Endothelial cell (in vitro differentiated cells): ENCODE measurements at regions not wholly inside any gene's neighbourhood (a gene's known extent, or its start where the extent isn't known, plus 50 kb on each side); places are given as distances from the start of the nearest gene placed in this dataset.

Experiments used
- DNase-seq: peaks from one replicate; pipeline ENCODE4 v3.0.0; 2021; ENCODE audit warnings: low spot score
- H3K27ac Mint-ChIP-seq: one replicate; pipeline ENCODE4 v1.8.0; 2021; ENCODE audit warnings: mixed read lengths, inconsistent platforms; ENCODE audit not compliant: unreplicated experiment
- H3K27me3 Mint-ChIP-seq: one replicate; pipeline ENCODE4 v1.8.0; 2021; ENCODE audit warnings: mild to moderate bottlenecking, moderate library complexity, mixed read lengths, inconsistent platforms; ENCODE audit not compliant: unreplicated experiment
- H3K36me3 Mint-ChIP-seq: one replicate; pipeline ENCODE4 v1.8.0; 2021; ENCODE audit warnings: mild to moderate bottlenecking, low read depth, mixed read lengths, inconsistent platforms; ENCODE audit not compliant: unreplicated experiment
- H3K4me1 Mint-ChIP-seq: one replicate; pipeline ENCODE4 v1.8.0; 2021; ENCODE audit warnings: mild to moderate bottlenecking, mixed read lengths, inconsistent platforms; ENCODE audit not compliant: unreplicated experiment
- H3K4me3 Mint-ChIP-seq: one replicate; pipeline ENCODE4 v1.8.0; 2021; ENCODE audit warnings: mild to moderate bottlenecking, mixed read lengths, inconsistent platforms; ENCODE audit not compliant: unreplicated experiment
- H3K9me3 Mint-ChIP-seq: one replicate; pipeline ENCODE4 v1.8.0; 2021; ENCODE audit warnings: mixed read lengths, inconsistent platforms; ENCODE audit not compliant: unreplicated experiment
- CTCF ChIP-seq: fragments of 200-600 bp; sonication (generic); IDR thresholded peaks from one replicate; pipeline ENCODE4 v1.5.0; 2021; ENCODE audit warnings: antibody characterized with exemption; ENCODE audit not compliant: unreplicated experiment

GRCh38 chr20:50264534-50265145 is 74.0 kb downstream of the CEBPB start:
- Mint-ChIP-seq H3K27me3 (peaks cover 6% of the 10 kb centered on the region), H3K4me3 (no peak overlapping the region), H3K27ac (no peak overlapping the region), H3K9me3 (no peaks in the 10 kb centered on the region), H3K36me3 (no peaks in the 10 kb centered on the region), H3K4me1 (peaks cover 11% of the 10 kb centered on the region)
- DNase-seq: no peak
- TF ChIP-seq CTCF: no peak

DNA sequence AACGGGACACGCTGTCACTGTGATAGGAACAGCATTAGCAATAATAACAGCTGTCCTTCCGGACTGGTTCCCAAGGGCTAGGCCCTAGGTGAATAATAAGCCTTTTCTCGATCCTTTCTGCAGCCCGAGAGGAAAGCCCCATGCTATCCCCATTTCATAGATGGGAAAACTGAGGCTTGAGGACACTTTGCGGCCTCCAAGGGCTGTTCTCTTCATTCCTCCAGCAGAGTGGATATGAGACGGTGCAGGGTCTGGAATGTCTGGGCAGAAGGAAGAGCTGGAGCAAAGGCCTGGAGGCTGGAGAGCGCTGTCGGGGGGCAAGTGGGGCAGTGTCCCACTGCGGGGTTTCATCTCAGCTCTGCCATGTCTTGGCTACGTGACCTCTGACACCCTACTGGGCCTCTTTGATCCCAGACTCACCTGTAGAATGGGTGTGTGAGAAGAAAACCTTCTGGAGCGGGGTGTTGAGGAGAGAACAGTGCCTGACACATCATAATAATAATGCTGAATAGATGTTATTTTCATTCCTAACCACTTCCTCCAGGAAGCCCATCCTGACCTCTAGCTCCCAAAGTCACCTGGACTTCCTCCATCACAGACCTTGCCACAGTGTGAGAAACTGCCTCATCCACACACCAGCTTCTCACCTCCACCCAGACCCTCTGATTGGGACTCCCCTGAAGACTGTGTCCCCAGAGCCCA is 74.8 kb downstream of the CEBPB start:
- Mint-ChIP-seq H3K36me3 (no peaks in the 10 kb centered on the region), H3K27ac (no peak overlapping the region), H3K4me3 (no peak overlapping the region), H3K27me3 (peaks cover 3% of the 10 kb centered on the region), H3K9me3 (no peaks in the 10 kb centered on the region), H3K4me1 (peaks cover 7% of the 10 kb centered on the region)
- TF ChIP-seq CTCF: no peak
- DNase-seq: no peak

DNA sequence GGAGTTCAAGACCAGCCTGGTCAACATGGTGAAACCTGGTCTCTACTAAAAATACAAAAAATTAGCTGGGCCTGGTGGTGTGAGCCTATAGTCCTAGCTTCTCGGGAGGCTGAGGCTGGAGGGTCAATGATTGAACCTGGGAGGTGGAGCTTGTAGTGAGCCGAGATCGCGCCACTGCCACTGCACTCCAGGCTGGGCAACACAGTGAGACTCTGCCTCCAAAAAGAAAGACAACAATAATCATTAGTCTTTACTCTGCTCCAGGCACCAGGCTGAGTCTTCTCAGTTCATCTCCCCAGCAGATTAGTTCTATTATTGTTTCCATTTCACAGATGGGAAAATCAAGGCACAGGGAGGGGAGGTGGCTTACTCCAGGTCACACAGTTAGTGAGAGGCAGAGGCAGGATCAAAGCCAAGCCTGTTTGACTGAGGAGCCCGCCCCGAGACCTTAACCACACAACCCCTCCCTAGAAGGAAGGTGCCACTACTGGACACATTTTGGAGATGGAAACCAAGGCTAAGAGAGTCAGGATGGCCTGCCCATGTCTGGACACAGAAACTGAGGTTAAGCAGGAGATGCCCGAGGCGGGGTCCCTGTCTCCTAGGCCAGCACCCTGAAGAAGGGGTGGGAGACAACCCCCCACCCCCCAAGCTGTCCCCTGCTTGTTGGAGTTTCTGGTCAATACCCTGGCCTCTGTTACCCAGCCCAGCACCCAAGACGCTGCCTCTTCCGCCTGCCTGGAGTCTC is 75.8 kb downstream of the CEBPB start:
- H3K4me1 Mint-ChIP-seq: no peaks in the 10 kb centered on the region
- no peak overlapping the region for H3K4me3 Mint-ChIP-seq
- TF ChIP-seq CTCF: no peak
- peaks cover 7% of the 10 kb centered on the region for H3K27me3 Mint-ChIP-seq
- no peaks in the 10 kb centered on the region for H3K36me3 Mint-ChIP-seq
- no peak for DNase-seq
- H3K9me3 Mint-ChIP-seq: no peaks in the 10 kb centered on the region
- H3K27ac Mint-ChIP-seq: no peak overlapping the region

DNA sequence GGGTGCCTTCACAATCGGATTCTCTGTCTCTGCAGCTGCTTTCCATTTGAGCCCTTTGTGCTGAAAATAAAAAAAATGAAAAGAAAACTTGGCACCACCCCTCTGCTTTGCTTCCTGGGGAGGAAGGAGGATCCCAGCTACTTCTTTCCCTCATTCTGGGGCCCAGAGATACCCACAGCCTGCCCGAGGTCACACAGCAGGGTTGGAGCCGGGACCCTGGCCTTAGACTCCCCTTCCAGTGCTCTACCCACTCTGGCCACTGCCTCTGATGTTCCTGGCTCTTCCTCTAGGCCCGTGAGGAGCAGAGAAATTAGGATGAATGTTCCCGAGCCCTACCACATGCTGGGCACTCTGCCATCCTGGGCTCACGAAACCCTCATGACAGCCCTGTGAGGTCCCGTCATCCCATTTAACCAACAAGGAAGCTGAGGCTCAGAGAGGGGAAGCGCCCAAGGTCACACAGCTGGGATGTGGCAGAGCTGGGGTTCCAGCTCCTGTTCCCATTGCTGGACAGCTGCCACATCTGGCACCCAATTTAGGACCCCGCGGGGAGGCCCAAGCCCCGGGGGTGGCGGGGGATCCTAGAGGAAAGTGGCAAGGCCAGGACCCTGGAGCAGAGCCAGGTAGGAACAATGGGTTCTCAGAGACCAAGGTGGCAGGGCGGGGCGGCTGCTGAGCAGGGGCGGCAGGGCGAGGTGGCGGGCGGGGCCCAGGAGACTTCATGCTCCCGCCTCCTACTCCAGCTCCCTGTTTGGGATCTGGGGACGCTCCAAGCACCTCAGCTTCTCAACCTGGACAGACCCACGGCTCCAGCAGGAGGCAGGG is 76.6 kb downstream of the CEBPB start:
- Mint-ChIP-seq H3K4me3 (no peak overlapping the region), H3K27ac (no peak overlapping the region), H3K36me3 (no peaks in the 10 kb centered on the region), H3K9me3 (no peaks in the 10 kb centered on the region), H3K4me1 (no peaks in the 10 kb centered on the region), H3K27me3 (peaks cover 10% of the 10 kb centered on the region)
- TF ChIP-seq CTCF: no peak
- no peak for DNase-seq
